ENCODE measurements at regions not wholly inside any gene's neighbourhood (a gene's known extent, or its start where the extent isn't known, plus 50 kb on each side); places are given as distances from the start of the nearest gene placed in this dataset.
"Not testable (repeated sequence)": the region's sequence is repeated elsewhere in the genome, so short reads cannot be mapped to it uniquely, and the experiment has no call there.

DNA sequence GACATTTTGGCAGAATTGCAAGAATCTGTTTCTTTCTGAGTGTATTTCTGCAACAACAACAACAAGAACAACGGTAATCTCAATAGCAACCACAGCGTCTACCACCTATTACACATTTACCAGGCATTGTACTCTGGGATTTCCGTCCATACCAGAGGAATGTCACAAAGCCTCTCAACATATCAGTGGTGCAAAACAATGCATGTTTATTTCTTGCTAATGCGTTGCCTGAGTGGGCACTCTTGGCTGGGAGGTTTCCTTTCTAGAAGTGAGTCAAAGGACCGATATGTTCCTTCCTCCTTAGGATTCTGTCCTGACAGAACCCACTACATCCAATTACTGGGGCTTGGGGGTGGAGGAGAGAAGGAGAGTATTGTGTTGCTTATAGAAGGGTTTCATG is 585.6 kb downstream of the TSN start:
- CTCF ChIA-PET = no interaction called here
- POLR2A ChIA-PET = no interaction called here

DNA sequence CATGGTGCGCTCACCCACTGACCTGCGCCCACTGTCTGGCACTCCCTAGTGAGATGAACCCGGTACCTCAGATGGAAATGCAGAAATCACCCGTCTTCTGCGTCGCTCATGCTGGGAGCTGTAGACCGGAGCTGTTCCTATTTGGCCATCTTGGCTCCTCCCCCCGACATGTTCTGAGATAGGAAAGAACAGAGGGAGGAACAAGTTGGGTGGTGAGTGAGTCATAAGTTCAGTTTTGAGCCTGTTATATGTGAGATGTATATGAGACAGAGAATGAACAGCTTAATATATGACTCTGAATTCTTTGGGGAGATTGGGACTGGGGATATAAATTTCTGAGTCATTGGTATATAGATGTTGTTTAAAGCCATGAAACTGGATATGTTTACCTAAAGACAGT is 596.7 kb downstream of the TSN start:
- CTCF ChIA-PET, POLR2A ChIA-PET: not testable (repeated sequence)

DNA sequence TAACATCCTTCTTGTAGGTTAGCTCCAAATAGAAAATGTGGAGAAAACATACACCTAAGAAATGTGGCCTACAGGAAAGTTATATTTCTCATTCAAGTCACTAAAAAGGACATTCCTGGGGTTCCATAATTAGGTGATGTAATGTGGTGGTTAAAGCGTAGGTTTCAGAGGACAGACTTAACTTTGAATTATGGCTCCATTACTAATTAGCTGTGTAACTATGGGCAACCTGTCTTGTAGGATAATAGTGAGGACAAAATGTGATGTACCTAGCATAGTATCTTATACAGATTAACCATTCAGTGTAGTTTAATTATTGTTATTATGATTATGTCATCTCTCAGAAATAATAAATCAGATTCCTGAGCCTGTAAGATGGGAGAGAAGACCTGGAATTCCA is 602.5 kb downstream of the TSN start:
- POLR2A ChIA-PET = no interaction called here

DNA sequence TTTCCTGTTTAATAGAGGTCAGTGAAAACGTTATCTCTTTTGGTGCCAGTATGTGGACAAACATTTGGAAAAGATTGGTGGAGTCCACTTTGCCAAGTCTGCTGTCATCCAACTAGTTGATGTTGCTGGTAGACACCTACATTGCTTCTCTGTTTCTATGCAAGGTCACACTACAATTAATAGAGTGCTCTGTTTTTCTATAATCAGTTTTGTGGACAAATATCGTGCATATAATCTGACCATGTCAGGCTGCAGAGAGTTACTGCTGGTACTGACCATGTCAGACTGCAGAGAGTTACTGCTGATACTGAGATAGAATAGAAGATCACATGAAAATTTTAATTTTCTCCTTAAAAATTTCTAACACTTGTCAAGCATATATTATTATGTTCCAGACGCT is 603.3 kb downstream of the TSN start:
- POLR2A ChIA-PET = no interaction called here
- CTCF ChIA-PET = no interaction called here

More for the DNA sequence above, 602.5 kb downstream of the TSN start:
- CTCF ChIA-PET = no interaction called here

DNA sequence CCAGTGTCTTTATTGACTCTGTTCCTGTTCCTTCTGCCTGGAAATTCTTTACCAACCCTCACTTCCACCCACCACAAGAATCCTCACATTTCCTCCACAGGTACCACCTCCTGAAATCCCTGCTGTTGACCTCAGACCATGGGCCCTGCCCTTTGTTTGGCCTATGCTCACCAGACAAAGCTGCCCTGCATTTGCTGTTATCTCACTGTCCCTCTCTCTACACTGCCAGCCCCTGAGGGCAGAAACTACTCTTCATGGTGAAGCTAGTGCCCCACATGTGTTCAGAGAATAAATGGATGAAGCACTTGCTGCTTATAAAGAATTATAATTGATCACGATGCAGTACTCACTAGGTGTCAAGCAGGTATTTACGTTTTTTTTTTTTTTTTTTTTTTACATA is 608.4 kb downstream of the TSN start:
- ChIA-PET CTCF (no interaction called here), POLR2A (no interaction called here)

DNA sequence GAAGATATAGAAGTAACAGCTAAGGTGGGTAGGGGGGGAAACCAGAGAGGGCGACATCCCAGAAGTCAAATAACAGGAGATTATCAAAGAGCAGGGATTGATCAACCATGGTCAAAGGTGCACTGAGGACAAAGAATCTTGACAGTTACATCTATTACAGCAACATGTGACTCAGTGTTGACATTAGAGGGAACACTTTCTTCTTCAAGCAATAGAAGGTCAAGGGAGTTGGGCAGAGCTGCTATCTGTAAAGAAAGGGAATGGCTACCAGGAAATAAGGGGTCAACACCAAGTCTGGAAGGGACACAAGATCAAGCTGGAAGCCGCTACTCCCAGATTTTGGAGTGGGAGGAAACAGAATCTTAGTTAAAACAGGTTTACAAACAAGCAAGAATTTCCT is 611.0 kb downstream of the TSN start:
- POLR2A ChIA-PET = no interaction called here
- CTCF ChIA-PET = no interaction called here

DNA sequence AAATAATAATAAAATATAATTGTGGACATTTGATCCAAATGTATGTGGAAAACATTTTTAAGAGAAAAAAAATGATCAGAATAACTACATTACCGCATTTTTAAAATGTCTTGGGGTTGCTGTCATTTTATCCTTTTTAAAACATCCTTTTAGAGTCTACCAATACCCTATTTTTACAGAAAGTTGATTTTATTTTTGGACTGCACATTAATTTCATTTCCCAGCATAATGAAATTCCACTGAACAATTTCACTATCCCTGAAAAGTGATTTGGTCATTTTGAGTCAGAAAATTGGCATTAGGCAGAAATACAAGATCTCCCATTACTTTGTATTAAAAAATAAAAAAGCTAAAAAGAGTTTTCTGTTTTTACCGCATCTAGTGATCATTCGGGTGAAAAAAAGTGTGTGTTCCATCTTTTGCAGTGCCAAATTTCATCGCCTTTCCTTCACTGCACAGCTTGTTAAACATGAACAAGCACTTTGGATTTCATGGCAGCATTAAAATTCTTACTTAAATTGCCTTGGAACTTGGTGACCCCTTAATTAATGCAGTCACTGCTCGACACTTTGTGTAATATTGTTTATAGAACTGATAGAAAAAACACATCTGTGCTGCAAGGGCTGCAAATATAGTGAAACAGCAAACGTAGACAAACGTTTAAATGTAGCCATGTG is 611.7 kb downstream of the TSN start:
- POLR2A ChIA-PET = no interaction called here

DNA sequence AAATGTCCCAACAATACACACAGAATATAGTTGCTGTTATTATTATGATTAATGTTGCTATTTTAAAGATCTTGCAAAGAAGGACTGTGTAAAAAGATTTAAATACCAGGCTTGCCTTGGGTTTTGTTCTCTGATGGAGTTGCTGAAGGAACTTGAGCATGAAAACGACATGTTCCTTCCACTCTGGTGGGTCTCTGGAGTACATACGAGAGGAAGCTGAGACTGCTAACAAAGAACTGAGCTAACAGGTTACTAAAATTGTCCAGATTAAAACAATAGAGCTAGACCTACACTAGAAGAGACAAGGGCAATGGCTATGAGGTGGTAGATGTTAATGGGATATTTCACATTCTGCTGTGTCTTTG is 612.2 kb downstream of the TSN start:
- POLR2A ChIA-PET = no interaction called here
- CTCF ChIA-PET = no interaction called here

More for the DNA sequence above, 611.7 kb downstream of the TSN start:
- CTCF ChIA-PET = no interaction called here

DNA sequence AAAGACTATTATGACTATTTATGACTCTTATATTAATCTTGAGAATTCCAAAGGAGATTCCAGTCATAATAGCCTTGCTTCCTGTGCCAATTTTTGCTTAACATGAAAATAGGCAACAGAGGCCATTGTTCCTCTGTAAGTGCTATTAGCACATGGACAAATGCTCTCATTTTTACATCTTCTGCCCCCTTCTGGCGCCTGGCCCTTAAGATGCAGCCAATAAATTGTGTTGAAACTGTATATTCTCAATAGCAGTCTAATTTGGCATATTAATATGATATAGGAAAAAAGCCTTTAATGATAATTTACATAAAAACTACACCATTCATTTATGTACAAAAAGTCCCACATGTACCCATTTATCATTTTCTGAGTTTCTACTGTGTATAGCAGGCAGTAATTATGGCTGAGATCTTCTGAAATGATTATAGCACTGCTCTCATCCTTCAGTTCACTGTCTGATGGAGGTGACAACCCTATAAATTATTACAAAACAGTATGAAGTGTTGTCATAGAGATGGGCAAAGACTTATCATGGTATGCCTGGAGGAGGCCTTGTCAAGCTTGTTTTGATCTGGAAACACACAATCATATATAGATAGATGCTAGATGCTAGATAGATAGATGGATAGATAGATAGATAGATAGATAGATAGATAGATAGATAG is 613.3 kb downstream of the TSN start:
- CTCF ChIA-PET = no interaction called here
- POLR2A ChIA-PET = no interaction called here

DNA sequence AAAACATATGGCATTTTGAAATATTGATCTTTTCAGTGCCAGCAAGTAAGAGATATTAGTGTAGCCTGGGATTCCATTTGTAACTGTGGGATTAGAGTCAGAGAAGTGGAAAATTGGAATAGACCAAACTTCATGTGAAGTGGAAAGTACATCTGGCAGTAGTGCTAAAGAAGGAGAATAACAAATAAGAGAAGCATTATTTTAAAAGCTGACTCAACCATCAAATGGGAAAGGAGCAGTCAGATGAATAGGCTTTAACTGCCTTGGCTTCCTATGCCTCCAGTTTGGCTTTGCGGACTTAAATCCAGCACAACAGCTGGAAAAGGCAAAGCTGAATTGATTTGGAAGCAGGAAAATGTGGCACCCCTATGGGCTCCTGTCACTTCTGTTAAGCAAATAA is 623.1 kb downstream of the TSN start:
- POLR2A ChIA-PET = no interaction called here

DNA sequence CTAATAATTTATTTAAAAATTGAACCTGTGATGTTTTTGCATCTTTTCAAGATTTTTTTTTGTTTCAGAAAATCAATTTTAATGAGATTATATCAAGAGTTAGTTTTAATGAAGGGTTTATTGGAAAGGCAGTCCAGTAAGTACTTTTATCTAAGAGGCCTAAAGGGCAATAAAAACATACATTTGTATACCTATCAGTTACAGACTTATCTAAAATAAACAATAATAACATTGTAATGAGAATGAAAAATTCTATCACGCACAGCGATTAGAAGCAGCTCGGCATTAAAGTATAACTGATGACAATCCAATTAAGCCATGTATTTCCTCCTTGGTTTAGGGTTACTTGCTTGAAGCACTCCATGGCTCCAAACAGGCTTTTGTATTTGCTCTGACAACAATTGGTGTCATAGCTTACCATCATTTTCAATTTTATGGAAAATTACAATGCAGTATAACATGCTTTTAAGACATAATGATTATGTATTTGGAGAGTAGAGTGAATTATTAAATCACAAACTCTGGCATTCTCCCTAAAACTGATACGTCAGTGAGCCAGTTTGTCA is 629.4 kb downstream of the TSN start:
- POLR2A ChIA-PET = no interaction called here
- CTCF ChIA-PET = no interaction called here

More for the DNA sequence above, 623.1 kb downstream of the TSN start:
- CTCF ChIA-PET = no interaction called here

DNA sequence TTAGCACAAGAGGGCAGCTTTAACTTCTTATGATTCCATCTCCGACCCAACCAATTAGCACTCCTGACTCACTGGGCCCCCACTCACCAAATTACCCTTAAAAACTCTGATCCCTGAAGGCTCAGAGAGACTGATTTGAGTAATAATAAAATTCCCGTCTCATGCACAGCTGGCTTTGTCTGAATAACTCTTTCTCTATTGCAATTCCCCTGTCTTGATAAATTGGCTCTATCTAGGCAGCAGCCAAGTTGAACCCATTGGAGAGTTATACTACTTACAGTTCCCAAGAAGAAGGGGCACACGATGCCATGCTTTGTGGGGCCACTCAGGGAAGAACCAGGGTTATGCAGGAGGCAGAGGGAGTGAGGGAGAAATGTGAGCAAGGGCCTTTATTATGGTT is 632.8 kb downstream of the TSN start:
- CTCF ChIA-PET = no interaction called here
- POLR2A ChIA-PET = no interaction called here

DNA sequence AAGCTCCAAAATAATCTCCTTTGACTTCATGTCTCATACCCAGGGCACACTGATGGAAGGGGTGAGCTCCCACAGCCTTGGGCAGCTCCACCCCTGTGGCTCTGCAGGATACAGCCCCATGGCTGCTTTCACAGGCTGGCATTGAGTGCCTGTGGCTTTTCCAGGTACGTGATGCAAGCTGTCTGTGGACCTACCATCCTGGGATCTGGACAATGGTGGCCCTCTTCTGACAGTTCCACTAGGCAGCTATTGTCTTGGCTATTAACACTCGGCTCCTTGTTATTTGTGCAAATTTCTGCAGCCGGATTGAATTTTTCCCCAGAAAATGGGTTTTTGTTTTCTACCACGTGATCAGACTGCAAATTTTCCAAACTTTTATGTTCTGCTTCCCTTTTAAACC is 634.2 kb downstream of the TSN start:
- POLR2A ChIA-PET = no interaction called here
- CTCF ChIA-PET = no interaction called here

DNA sequence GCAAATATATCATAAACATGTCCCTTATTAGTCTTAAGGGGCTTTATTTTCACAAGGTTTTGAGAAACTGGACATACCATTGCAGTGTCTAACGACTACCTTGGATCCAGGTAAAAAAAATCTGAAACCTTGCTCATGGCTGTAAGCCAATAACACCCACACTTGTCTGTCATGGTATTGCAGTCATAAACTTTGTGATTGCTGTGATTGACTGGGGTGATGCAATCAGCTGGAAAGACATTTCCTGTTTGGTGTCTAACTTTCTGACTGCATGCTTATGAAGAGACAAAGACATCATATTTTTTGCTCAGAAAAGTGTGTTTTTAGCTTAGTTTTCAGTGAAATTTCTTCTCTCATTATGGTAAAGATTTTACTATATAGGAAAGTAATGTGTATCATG is 635.0 kb downstream of the TSN start:
- ChIA-PET CTCF (no interaction called here), POLR2A (no interaction called here)

DNA sequence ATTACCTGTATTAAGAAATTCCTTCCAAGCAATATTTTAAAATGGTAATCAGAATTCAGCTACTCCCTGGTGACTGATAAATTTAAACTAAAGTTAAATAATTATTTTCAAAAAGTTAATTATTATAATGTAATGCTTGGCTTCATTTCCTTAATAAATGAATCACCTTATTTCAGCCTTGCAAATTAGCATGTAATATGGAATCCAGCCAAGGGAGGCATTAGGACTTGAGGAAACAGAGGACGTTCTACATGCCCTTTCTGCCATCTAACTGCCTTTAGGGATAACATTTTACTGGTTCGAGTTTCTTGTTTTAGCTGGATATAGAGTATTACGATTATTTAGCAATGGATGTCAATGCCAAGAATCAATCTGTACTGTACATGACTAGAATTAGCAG is 636.3 kb downstream of the TSN start:
- POLR2A ChIA-PET = no interaction called here
- CTCF ChIA-PET = no interaction called here

DNA sequence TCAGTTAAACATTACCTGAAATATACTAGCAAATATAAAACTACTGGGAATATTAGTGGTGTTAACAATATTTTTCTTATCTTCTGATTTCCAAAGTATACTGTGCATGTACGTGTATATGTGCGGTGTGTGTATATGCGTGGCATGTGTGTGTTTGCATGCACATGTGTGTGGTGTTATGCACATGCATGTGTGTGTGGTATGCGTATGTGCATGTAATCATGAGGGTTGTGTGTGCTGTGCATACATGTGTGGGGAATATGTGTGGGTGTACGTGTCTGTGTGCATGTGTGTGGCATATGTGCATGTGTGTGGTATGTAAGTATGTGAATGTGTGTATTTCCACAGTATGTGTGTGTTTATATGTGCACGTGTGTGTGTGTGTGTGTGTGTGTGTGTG is 640.2 kb downstream of the TSN start:
- ChIA-PET CTCF (no interaction called here), POLR2A (no interaction called here)

DNA sequence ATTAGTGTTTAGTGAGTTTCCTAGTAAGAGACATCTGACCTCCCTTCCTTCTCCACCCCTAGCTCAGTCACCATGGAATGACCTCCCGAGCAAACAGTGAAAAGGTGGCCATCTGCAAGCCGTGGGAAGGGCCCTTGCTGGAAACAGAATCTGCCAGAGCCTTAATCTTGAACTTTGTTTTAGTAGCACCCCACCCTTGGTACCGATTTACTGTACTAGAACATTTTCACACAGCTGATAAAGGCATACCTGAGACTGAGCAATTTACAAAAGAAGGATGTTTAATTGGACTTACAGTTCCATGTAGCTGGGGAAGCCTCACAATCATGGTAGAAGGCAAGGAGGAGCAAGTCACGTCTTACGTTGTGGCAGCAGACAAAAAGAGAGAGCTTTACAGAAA is 655.8 kb downstream of the TSN start:
- POLR2A ChIA-PET = no interaction called here
- CTCF ChIA-PET = no interaction called here

DNA sequence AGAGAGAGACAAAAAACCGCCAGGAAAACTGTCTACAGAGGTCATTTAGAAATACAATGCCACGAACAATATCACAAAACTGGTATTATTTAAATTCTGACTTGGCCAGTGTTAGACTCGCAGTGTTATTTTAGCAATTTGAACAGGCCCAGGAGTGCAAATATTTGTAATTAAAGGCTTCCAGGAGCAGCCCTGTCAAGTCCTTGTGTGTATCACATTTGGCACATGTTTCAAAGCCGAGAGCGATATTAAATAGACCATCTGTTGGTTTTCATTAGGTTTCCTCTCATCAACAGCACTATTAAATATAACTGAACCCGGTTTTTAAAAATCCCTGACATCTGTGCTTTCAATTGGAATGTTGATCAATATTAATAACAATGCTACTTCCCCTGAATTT is 656.9 kb downstream of the TSN start:
- ChIA-PET POLR2A (no interaction called here), CTCF (no interaction called here)

DNA sequence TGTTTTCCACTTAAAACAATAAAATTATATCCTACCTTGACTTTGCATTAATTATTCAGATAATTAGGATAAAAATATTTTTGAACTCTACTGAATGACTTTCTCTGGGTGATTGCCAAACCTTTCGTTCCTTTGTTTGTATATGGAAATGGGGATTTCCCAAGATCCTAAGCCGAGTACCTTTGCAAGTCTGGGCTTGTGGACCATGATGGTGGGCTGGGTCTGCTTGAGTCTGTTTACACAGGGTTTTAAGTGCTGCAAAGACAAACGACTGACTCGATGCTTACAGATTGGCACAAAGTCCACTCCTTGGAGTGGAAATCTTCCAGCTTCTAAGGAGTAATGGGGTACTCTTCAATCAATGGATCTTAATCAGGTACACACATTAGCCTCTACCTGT is 659.5 kb downstream of the TSN start:
- POLR2A ChIA-PET = no interaction called here

DNA sequence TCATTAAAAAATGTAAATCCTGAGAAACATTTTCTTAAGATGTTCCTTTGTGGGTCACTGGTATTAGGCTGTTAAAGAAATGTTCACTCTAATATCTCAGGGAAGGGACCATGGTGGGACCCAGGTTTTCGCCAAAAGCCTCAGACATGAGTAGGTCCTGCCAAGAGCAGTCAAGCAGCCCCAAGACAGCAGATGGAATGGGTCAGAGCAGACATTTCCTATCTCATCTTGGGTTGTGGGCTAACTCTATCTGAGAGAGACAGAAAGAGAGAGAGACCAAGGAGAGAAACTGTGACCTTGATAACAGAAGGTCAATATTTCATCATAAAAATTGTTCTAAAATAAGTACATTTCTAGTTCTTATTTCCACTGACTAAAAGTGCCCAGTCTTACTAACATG is 661.7 kb downstream of the TSN start:
- ChIA-PET CTCF (no interaction called here), POLR2A (no interaction called here)

More for the DNA sequence above, 659.5 kb downstream of the TSN start:
- CTCF ChIA-PET = no interaction called here

DNA sequence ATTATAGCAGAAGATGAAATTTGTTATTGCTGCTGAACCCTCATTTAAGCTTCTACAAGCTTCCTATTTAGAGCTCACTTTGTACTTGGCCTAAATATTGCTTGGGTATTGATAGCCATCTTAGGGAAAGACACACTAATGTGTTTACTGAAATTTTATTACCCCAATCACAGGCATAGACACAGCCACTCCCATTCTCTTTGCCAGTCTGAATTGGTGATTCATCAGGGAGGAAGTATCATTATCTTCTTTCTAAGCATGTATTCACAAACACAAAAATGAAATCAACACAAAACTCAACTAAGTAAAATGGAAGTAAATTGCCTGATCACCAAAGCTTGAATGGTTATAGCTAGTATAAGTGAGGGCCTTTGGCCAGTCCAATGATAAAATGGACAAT is 666.3 kb downstream of the TSN start:
- POLR2A ChIA-PET = no interaction called here
- CTCF ChIA-PET = no interaction called here

DNA sequence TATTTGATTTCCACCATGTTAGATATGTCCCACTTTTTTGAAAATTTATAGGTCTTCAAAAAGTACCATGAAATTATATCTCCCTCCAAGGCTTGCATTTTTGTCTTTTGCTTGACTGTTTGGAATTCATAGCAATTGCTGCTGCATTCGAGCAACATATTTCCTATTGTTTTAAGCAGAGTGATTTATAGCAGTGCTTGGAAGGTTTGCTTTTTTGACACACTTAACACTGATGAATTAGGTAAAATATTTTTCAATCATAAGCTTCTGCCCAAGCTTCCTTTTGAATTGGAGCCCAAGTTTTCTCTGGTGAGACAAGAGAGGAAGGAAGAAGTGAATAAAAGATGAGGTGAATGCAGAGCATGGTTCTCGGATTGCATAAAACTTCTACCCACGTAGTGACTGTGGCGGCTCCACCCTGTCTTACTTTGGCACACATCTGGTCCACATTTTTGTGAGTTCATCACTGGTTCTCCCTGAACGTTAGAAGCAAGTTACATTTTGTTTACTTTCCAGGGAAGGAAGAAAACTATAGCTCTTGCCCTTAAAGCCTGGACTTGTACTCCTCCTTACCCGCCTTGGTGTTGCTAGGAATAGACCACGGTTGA is 667.0 kb downstream of the TSN start:
- ChIA-PET CTCF (no interaction called here), POLR2A (no interaction called here)

All from activated CD8-positive, alpha-beta memory T cell treated with anti-CD3 and anti-CD28 coated beads for 36 hours (primary cell).